GM18498 (cell line): ENCODE measurements at regions not wholly inside any gene's neighbourhood (a gene's known extent, or its start where the extent isn't known, plus 50 kb on each side); places are given as distances from the start of the nearest gene placed in this dataset.

Experiments
- ATAC-seq: cut with Tn5 transposase; IDR thresholded peaks from one replicate; pipeline ENCODE4 v1.9.1; 2021; ENCODE audit warnings: mild to moderate bottlenecking, moderate library complexity; ENCODE audit not compliant: unreplicated experiment

DNA sequence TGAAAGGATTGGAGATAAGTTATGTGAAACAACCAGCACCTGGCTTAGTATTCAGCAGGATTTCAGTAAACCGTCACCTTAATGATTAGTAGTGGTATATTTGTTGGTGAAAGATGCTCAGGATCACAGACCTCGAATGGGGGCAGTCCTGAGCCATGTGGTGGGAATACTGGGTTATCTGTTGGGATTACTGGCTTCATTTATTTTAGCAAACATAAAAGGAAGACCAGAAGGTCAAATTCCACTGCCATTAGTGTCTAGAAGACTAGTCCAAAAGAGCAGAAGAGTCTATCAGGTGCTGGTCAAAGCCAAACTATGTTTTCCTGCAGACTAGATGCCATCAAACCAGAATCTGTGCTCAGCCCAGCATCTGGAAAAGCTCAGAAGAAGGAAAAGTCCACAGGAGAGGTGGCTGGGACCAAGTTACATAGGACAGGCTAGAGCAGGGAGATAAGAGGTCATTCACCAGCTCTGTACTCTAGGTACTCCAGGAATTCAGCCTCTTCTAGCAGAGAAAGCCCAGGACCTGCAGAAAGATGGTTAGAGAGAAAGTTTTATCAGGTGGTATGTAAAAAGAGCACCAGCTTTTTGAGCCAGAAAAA, 343.4 kb downstream of the PLPP3 start:
- no peak for ATAC-seq

DNA sequence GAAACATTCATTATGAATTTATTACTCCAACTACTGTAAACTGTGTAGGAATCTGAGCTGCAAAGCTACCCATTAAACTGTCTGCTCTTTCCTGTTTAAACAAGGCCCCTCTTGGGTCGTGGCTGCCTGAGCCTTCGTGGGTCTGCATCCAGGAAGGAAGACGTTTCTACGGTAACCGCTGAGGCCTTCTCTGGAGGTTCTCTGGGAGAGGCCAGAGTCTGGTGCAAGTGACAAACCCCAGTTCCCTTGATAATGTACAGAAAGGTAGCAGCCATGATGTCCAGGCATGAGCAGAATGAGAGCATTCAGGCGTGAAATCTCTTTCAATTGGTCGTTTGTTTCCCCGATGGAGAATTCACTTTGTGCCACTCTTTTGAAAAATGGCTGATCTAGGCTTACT, 350.2 kb downstream of the PLPP3 start:
- no peak for ATAC-seq

DNA sequence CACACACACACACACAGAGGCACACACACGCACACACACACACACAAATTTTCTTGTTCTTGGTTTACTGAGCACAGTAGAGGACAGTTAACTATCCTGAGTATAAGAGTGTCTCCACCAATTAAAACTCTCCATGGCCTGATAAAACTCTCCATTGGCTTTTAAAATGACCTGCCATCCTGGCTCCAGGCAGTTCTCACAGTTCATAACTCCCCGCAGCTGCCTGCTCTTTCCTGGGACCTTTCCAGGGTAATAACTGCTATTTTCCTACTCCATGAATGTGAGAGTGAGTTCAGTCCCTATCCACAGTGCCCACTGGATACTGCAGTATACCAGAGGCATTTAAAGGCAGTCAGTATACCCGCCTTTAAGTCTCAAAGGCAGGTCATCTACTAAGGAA, 351.5 kb downstream of the PLPP3 start:
- no peak for ATAC-seq

DNA sequence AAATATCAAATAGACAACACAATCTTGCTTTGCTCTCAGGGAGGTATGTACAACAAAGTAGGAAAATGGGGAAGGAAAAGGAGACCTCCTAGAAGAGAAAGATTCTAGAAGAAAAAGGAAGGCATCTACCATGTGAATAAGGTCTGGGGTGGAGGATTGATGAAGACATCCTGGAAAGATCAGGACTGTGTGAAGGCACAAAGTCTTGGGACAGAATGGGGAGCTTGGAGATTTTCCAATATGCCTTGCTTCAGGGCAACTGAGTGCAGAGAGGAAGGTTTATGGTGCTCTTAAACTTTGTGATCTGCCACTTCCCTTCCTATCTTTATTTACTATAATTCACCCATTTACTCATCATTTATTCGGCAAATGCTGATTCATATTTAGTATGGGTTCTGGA, 352.0 kb downstream of the PLPP3 start:
- ATAC-seq: no peak

DNA sequence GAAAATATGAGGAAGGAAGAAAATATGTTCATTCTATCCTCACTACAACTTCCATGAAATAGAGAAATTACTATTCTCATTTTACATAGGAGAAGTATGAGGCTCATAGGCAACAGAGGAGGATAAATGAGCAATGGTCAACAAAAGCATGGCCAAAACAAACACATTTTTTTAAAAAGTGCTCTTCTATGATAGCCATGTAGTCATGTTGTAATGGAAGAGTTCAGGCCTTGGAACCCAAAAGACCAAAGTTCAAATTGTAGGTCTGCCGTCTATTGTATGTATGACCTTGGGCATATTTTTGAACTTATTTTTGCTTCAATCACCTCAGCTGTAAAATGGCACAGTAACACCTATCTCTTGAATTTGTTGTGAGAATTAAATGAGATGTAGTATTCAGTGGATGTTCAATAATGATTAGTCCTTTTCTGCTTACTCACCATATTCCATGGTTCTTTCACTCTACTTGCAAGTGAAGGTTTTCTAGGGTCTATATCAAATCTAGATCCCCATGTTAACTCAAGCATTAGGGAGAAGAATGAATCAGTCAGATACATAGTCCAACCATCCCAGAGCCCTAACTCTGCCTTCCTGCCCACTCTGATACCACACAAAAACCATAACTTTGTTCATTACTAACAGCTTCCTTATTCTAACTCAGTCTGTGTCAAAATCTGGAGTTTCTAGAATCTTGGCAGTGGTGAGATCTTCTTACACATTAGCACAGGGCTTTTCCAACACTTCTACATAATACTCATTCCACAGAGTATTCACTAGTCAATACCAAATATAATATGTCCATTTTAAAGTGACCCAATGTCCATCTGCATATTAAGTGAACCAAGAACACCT, 353.2 kb downstream of the PLPP3 start:
- ATAC-seq: no peak

DNA sequence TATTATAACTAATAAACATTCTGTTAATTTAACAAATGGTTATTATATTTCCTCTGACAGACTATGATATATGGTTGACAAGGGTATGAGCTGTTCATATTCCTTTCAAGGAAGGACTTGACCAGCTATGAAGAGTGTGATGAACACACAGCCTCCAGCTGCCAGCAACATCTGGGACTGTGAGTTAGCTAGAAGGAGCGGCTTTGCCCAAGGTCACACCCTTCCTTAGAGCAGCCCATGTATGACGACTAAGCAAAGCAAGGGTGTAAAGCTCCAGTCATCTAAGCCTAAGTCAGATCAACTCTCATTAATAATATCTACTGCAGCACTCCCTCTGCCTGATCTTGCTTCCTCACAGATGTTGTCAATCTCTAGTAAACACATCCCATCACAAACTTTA, 355.4 kb downstream of the PLPP3 start:
- ATAC-seq: no peak

DNA sequence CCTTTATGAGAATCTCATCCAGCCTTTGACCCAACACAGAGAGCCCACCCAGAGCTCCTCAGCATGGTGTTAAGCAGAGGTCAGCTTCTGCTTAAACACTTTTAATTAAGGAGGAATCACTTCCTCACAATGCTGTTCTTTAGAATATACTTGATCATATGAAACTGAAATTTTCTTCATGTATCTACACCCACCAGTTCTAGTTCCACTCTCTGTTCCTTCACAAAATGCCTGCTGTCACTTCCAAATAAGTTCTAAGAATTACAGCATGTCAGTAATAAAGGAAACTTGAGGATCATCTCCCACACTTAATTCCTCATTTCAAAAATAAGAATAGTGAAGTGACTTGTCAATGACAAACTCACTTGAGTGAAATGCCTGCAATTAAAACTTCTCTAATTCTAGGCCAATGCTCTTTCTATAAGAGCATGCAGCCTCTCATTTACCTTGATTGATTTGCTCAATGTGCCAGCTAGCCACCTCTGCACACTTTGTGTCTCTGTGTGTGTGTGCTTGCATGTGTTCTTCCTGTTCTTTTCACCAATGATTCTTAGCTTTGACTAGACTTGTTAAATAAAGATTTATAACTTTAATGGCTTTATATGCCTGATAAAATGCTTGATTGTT, 356.3 kb downstream of the PLPP3 start:
- no peak for ATAC-seq

DNA sequence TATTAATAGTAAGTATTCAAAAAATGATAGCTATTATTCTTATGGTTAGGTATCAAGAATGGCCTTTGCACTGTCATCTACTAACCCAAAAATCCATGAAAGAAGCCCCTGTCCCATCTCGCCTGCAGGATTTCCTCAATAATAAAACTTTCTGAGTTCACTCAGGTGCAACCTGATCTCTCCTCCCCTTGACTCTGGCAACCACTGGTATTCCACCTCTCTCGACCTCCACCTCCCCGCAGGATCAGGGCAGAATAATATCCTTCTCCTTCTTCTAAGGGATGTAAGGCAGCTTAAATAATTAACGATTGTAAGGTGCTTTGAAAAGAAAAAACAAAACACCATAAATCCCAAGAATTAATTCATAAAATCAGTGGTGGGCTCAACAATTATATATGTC, 359.3 kb downstream of the PLPP3 start:
- no peak for ATAC-seq

DNA sequence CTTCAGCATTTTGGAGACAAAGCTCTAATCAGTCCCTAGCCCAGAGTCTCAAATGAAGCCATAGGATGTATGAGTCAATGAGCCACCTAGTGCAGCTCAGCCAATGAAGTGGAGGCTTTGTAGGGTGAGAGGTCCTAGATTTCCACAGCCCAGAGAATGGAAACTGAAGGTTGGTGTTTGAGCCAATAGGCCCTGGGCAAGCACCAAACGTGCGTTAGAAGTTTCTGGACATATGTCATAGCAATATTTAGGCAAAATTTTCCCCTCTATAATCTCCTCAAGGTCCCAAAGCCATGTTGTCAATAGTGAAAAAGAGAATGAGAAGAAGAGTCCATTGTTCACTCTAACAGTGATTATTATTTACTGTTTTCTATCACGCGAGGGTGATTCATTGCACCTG, 361.3 kb downstream of the PLPP3 start:
- ATAC-seq: no peak

DNA sequence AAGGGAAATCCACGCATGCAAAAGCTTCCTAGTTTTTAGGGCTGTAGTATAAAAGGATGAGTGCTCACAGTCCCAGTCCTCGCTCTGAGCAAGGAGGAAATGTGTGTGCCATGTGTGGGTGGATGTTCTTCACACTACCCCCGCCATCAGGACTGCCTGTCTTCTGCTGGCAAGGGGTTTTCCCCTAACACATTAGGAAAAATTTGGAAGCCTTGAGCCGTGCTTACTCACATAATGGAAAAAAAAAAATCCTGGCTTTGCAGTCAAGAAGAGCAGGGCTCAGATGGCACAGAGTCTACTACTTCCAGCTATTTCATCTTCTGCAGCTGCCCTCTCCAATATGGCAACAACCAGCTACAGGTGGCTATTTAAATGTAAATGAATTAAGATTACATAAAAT, 363.1 kb downstream of the PLPP3 start:
- ATAC-seq: no peak

DNA sequence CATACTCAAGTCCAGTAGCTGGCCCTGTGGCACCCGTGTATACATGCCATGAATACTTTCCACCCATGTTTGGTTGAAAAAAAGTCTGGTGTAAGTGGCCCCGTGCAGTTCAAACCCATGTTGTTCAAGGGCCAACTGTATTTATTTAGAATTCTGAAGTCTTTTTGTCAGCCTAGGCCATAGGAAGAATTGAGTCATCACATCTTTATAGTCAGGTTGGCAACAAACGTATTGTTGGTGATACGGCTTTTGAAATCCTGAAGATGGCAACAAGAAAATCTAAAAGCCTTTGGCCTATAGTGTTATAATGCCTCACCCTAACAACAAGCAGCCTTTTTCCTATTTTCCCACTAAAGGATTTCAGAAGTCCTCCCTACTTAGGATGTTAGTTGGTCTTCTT, 363.6 kb downstream of the PLPP3 start:
- no peak for ATAC-seq

DNA sequence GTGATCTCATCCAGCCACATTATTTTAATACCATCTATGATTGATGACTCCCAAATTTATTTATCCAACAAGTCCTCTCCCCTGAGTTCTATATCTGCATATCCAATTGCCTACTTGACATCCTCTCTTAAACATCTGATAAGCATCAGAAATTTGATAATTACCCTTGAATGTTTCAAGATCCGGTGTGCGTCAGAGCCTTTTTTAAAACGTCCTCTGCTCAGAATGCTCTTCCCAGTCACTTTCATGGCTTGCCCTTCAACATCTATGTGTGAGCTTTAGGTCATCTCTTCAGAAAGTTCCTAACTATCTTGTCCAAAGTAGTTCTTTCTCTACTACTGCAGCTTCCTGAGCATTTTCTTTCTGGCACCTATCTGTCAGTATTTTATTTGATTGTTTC, 364.3 kb downstream of the PLPP3 start:
- no peak for ATAC-seq

DNA sequence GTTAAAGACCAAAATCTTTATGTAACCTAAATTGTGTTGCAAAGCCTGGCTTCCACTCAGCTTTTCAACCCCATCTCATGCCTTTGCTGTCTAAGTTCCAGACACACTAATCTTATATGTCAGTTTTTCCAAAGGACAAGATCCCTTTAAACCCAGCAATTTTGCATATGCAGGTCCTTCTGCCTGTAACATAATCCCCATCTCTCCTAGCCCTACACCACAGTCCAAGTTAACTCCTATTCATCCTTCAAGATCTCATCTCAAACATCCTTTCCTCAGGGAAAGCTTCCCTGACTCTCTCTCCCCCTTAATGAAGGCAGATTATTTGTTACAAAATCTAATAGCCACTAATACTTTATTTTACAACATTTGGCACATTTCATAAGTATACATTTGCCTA, 366.3 kb downstream of the PLPP3 start:
- ATAC-seq: no peak

DNA sequence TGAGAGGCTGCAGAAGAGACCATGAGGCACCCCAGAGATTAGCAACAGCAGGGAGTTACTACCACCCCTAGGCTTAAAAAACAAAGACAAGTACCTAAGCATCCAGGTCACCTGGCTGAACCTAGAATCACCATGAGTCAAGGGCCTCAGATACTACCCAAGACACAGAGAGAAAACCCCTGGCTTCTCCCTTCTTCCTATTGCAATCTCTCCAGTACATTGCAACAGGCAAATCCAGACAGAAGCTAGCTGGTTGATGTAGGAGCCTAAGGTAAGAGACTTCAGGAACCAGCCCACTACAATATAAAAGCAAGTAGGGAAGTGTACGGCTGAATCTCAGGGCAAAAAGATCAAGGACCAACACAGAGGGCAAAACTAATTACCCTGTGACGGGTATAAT, 367.2 kb downstream of the PLPP3 start:
- ATAC-seq: no peak

DNA sequence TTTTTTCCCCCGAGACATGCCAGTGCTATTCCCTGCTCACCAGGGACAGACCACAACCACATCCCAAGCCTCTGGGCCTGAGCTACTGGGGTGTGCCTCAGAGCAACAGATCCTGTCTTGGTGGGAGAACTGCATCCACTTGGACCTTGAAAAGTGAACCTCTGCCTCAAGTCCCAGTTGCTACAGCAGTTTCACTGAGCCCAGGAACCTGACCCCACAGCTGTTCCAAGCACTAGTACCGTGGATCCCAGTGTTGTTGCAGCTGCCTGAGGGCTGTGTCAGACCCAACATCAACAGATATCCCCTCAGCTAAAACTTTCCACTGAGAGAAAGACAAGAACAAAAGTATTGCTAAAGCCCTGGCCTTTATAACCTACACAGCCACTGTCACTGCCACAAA, 373.0 kb downstream of the PLPP3 start:
- no peak for ATAC-seq

DNA sequence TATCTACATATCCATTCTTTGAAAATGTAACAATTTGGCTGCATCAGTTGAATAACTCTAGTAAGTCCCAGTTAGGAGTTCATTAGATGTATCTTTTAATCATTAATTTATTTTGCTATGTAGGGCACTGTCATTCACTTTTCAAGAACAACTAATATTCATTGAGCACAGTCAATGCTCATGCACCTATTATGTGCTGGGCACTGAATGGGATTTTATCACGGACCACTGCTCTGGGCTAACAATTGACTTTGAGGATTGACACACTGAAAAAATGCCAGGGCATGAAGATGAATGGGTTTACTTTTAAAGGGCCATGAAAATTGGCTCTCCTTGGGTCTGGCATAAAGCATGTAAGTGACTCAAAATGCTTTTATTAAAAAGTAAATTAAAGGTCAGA, 375.2 kb downstream of the PLPP3 start:
- ATAC-seq: no peak

DNA sequence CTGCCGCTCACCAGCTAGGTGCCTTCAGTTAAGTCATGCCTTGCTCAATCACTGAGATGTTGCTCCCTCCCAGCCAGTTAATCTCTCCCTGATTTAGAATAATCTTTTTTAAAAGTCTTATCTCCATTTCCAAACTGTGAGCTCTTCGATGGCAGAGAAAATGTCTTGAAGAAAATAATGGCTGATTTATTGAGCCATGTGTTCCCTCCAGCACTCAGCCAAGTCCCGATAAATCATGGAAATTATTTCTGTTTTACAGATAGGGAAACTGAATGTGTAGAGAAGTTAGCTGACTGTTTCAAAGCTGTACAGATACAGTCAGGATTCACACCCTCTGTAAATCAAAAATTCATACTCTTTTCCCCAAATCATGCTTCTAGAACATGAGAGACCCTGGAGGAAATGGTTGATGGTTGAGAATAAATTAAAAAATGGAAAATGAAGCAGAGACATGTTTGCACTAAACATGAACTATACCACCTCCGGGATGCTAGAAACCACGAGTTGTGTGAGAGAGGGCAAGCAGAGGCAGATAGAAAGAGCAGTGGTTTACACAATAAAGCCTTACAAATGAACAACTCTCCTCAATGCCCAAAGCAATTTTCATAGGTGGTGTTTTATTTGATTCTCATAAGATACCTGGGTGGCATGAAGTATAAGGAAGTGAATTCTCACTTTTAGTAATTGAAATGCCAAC, 376.4 kb downstream of the PLPP3 start:
- ATAC-seq: no peak

DNA sequence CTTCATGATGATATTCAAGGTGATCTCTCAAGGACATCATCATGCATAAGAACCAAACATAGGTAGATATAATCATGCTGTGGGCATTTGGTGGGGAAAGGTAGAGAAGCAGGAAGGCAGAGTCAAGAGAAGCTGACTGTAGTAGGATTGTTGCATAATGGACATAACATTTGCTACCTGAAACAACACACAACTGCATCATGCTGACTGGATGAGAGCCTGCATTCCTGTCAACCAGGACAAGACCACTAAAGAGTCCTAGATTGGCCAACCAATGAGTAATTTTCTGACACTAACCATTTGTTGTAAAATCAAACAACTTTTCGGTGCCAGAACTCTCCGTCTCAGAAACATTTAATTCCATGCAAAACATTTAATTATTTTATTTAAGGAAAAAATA, 377.2 kb downstream of the PLPP3 start:
- no peak for ATAC-seq

DNA sequence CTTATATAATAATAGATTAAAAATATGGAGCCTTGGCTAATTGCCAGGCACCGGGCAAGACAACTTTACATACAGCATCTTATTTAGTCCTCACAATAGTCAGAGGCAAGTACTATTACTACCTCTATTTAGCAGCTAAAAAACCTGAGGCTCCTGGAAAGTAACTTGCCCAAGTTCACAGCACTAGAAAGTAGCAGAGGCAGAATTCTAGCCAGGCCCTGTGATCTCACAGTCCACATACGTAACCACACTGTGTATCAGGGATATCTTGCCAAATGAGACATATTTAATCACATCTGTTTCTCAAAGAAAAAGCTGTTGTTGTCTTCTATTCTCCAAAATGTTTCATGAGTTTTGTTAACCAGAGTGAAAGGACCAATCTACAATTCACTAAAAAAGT, 378.5 kb downstream of the PLPP3 start:
- ATAC-seq: no peak

DNA sequence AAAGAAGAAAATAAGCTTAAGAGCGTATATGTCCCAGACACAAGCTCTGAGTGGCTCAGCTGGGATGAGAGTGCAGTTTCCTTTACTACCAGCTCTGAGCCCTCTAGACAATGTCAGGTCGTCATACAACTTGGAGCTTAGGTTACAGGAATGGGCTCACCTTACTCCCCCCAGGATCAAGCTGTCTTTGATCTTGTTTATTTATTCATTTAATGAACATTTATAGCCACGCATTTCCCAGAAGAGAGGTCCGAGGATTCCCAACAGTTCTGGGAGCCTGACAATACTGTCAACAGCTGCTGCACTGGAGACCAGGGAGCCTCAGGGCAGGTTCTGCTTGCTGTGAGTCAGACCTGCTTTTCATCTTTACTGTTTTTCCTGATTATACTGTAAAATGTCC, 378.9 kb downstream of the PLPP3 start:
- no peak for ATAC-seq

DNA sequence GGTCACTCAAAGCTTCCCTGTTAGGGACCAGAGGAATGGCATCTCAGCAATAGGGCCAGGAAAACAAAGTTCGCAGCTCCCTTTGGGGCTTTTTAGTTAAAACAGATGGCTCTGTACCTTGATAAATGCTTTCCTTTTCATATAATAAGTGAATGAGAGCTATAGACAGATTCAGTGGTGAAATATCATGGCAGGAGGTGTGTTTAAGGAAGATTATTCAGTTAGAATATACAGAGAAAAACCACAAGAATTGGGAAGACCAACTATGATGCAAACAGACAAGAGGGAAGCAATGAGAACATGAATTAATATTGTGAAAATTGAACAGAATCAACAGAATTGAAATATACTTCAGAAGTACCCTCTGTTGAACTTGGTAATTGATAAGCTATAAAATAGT, 379.4 kb downstream of the PLPP3 start:
- no peak for ATAC-seq

DNA sequence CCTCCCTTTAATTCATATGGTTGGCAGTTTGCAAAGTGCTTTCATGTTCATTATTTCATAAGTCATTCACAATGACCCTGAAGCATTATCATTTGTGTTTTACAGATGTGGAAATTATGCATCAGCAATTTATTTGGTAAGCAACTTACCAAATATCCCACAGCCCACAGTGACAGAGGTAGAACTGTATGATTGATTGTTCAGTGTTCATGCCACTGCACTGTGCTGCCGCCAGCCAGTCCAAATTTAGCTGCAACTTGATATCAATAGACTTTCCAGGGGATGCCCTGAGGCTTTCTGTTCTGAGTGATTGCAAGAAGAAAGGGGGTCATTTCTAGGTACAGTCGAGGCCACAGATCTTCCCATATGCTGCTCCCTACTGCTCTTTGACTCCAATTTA, 380.3 kb downstream of the PLPP3 start:
- ATAC-seq: no peak
